Lung (tissue), 11 donors: ENCODE measurements at regions not wholly inside any gene's neighbourhood (a gene's known extent, or its start where the extent isn't known, plus 50 kb on each side); places are given as distances from the start of the nearest gene placed in this dataset.

Source experiments
- ATAC-seq: fragments of 200-7000 bp; cut with Tn5 transposase; one replicate; pipeline ENCODE4 v1.9.1; 2020; ENCODE audit warnings: moderate number of reproducible peaks; ENCODE audit not compliant: insufficient read depth, low FRiP score
- DNase-seq, 3 donors: peaks; one replicate each; pipeline ENCODE4 v3.0.0-alpha.2; 2013 to 2017
- H3K27ac ChIP-seq, 2 donors: one replicate each; pipeline ENCODE4 v1.5.1; 2013; ENCODE audit warnings: mild to moderate bottlenecking in 2 of 2, moderate library complexity in 2 of 2, control low read depth in 1 of 2, inconsistent platforms in 1 of 2, low read depth in 1 of 2, low read length in 1 of 2
- H3K27me3 ChIP-seq, 3 donors: one replicate each; pipeline ENCODE4 v1.5.1; 2013; ENCODE audit warnings: low read length in 2 of 3; ENCODE audit not compliant: control insufficient read depth in 3 of 3, insufficient read depth in 3 of 3
- H3K36me3 ChIP-seq, 4 donors: one replicate each; pipeline ENCODE4 v1.5.1; 2013; ENCODE audit warnings: low read length in 4 of 4, mild to moderate bottlenecking in 1 of 4, moderate library complexity in 1 of 4; ENCODE audit not compliant: control insufficient read depth in 4 of 4, insufficient read depth in 4 of 4
- H3K4me1 ChIP-seq, 5 donors: one replicate each; pipeline ENCODE4 v1.5.1; 2013; ENCODE audit warnings: low read length in 5 of 5, mild to moderate bottlenecking in 2 of 5, moderate library complexity in 1 of 5; ENCODE audit not compliant: control insufficient read depth in 5 of 5, insufficient read depth in 5 of 5
- H3K4me3 ChIP-seq: one replicate; pipeline ENCODE4 v1.5.1; 2013; ENCODE audit warnings: mild to moderate bottlenecking, control low read depth, moderate library complexity
- H3K9ac ChIP-seq, 2 donors: one replicate each; pipeline ENCODE4 v1.5.1; 2013; ENCODE audit warnings: low read length in 2 of 2, control low read depth in 1 of 2; ENCODE audit not compliant: insufficient read depth in 1 of 2
- H3K9me3 ChIP-seq, 4 donors: one replicate each; pipeline ENCODE4 v1.5.1; 2013; ENCODE audit warnings: low read length in 3 of 4, mild to moderate bottlenecking in 1 of 4, moderate library complexity in 1 of 4; ENCODE audit not compliant: control insufficient read depth in 4 of 4, insufficient read depth in 3 of 4
- WGBS, 2 donors: extraction: QIAGEN DNeasy Blood & Tissue Kit; methylation state at CpG; one replicate each; pipeline ENCODE4 v1.1.7; 2013; 5-methylcytosine and 5-hydroxymethylcytosine counted together
- TF ChIP-seq, protein P1 (sequence below): IDR thresholded peaks from 2 replicates; pipeline ENCODE4 v1.5.1; 2012; ENCODE audit warnings: mild to moderate bottlenecking; ENCODE audit errors: control extremely low read depth, extremely low read depth
- donor health status: control.
- donor health status: control.
- donor health status: Bipolar disorder and iron deficiency.
- donor health status: healthy.
- donor health status: DM: yes; HTN: yes; CAD: no.

DNA sequence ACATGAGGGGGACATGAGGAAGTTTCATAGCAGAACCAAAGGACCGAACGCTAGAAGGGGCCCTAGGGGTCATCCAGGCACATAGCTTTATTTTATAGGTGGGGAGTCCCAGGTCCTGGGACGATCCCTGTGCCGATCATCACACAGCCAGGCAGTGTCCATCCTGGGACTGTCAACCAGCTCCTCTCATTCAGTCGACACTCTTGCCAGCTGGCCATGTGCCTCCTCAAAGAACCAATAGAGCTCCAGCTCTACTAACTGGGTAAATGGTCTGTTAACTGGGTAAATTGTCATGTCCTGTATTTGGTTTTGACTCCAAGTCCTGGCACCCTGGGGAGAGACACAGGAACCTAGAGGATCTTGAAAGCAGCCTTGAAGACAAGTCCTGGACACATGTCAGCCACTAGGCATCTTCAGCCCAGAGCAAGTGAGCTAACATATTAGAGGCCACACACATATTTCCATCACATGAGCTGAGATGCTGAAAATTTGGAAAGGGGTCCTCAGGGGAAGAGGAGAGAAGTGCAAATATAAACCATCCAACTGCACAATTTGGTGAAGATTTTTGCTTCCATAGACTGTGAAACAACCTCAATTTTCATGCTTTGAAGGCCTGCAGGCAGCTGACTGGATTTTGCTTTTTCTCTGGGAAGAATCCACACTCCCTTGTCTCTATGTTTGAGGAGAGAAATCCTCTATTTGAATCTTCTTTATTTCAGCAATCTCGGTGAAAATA, 361.1 kb upstream of the SLC14A2 start:
- TF ChIP-seq, protein P1, sequence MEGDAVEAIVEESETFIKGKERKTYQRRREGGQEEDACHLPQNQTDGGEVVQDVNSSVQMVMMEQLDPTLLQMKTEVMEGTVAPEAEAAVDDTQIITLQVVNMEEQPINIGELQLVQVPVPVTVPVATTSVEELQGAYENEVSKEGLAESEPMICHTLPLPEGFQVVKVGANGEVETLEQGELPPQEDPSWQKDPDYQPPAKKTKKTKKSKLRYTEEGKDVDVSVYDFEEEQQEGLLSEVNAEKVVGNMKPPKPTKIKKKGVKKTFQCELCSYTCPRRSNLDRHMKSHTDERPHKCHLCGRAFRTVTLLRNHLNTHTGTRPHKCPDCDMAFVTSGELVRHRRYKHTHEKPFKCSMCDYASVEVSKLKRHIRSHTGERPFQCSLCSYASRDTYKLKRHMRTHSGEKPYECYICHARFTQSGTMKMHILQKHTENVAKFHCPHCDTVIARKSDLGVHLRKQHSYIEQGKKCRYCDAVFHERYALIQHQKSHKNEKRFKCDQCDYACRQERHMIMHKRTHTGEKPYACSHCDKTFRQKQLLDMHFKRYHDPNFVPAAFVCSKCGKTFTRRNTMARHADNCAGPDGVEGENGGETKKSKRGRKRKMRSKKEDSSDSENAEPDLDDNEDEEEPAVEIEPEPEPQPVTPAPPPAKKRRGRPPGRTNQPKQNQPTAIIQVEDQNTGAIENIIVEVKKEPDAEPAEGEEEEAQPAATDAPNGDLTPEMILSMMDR = no peak
- DNase-seq = no peak
- no peak overlapping the region for H3K4me3 ChIP-seq
- ATAC-seq = no peak
- WGBS, 2 donors = 90 to 92% methylated on average over 6 of the region's 6 CpGs
- no peaks in the 10 kb centered on the region for H3K36me3 ChIP-seq
- no peak overlapping the region for H3K9ac ChIP-seq
- peak overlapping the region in 1 of 2 donors; percentile 55 for H3K27ac ChIP-seq
- H3K9me3 ChIP-seq = no peaks in the 10 kb centered on the region
- peaks cover 5 to 18% (median 9%) of the 10 kb centered on the region in 5 donors for H3K4me1 ChIP-seq
- no peaks in the 10 kb centered on the region for H3K27me3 ChIP-seq

DNA sequence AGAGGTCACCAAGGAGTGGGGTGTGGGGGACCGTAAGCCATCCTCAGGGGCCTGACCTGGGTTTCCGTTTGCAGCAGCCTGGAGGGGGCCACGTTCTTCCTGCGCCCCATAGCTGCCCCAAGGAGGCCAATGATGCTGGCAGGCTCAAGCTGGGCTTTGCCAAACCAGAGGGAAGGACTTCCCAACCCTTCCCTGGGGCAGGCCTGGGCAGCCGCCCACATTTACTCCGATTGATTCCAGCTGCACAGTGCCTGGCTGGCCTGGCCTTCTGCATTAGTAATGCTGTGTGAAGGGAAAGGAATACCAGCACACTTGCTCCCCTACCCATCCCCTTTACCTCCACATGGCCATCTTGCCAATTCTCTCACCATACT, 360.6 kb upstream of the SLC14A2 start:
- H3K4me1 ChIP-seq = peaks cover 4 to 17% (median 9%) of the 10 kb centered on the region in 5 donors
- no peaks in the 10 kb centered on the region for H3K9me3 ChIP-seq
- TF ChIP-seq, protein P1 = no peak
- 78 to 79% methylated on average over 6 of the region's 6 CpGs for WGBS, 2 donors
- peak overlapping the region in 1 of 2 donors; percentile 55 for H3K27ac ChIP-seq
- no peak for ATAC-seq
- H3K9ac ChIP-seq = no peak overlapping the region
- H3K4me3 ChIP-seq = no peak overlapping the region
- H3K36me3 ChIP-seq = no peaks in the 10 kb centered on the region
- no peaks in the 10 kb centered on the region for H3K27me3 ChIP-seq
- peak in 1 of 3 donors; percentile 16 for DNase-seq

DNA sequence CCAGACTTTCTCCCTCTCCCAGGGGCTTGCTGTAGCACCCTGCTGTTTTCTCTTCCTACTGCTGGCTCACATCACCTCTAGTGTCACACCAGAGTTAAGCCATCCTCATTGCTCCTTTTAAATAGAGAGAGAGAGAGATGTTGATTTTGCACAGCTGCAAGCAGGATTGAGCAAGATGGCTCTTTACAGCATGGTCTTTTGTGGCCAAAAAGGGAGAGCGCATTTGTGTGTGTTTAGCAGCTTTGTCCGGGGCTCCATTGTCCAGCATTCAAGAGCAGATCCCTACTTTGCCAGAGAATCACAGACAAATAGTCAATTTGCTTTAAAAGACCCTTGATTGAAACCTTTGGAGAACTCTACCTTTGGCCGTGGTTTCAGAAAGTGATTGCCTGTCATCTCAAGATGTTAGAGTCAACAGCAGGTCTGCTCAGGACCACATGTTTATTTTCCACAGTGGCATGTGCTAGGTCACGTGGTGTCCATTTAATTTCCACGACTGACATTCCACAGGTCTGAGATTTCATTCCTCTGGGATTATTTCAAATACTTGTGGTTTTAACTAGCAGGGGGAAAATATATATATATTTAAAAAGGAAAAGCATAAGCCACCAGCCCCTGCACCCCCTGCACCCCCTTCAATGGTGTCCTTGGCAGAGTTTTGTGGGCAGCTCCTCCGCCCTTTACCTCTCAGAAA, 359.9 kb upstream of the SLC14A2 start:
- DNase-seq (peak; percentile 48 to 90 (median 82)), ATAC-seq (peak; percentile 49)
- TF ChIP-seq, protein P1 = no peak
- Histone ChIP-seq H3K9ac (no peak overlapping the region), H3K4me1 (peaks cover 0 to 17% (median 9%) of the 10 kb centered on the region in 5 donors), H3K27ac (peak overlapping the region in 1 of 2 donors; percentile 55), H3K9me3 (no peaks in the 10 kb centered on the region), H3K36me3 (no peaks in the 10 kb centered on the region), H3K27me3 (no peaks in the 10 kb centered on the region), H3K4me3 (no peak overlapping the region)
- 58 to 80% methylated on average over 6 of the region's 6 CpGs for WGBS, 2 donors
